ENCODE measurements at regions not wholly inside any gene's neighbourhood (a gene's known extent, or its start where the extent isn't known, plus 50 kb on each side); places are given as distances from the start of the nearest gene placed in this dataset.
"Not testable (repeated sequence)": the region's sequence is repeated elsewhere in the genome, so short reads cannot be mapped to it uniquely, and the experiment has no call there.

DNA sequence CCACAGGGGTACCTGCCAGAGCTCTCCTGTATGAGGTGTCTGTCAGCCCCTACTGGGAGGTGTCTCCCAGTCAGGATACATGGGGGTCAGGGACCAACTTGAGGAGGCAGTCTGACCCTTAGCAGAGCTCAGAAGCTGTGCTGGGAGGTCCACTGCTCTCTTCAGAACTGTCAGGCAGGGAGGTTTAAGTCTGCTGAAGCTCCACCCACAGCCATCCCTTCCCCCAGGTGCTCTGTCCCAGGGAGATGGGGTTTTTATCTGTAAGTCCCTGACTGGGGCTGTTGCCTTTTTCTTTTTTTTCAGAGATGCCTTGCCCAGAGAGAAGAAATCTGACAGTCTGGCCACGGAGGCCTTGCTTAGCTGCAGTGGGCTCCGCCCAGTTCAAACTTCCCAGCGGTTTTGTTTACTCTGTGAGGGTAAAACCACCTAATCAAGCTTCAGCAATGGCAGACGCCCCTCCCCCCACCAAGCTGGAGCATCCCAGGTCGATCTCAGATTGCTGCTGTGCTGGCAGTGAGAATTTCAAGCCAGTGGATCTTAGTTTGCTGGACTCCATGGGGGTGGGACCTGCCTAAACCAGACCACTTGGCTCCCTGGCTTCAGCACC, 118.5 kb upstream of the RADX start:
- DNase-seq (ENCODE audit: low read depth in 4 of 4, low spot score in 1 of 4) = not testable (repeated sequence)

DNA sequence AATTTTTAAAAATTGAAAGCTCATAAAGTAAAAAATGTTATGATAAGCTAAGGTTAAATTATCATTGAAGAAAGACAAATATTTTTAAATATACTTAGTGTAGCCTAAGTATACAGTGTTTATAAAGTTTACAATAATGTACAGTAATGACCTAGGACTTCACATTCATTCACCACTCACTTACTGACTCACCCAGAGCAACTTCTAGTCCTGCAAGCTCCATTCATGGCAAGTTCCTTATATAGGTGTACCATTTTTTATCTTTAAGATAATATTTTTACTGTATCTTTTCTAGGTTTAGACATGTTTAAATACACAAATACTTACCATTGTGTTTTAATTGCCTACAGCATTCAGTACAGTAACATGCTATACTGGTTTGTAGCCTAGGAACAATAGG, 112.3 kb upstream of the RADX start:
- no peak for DNase-seq (ENCODE audit: low read depth in 4 of 4, low spot score in 1 of 4)

DNA sequence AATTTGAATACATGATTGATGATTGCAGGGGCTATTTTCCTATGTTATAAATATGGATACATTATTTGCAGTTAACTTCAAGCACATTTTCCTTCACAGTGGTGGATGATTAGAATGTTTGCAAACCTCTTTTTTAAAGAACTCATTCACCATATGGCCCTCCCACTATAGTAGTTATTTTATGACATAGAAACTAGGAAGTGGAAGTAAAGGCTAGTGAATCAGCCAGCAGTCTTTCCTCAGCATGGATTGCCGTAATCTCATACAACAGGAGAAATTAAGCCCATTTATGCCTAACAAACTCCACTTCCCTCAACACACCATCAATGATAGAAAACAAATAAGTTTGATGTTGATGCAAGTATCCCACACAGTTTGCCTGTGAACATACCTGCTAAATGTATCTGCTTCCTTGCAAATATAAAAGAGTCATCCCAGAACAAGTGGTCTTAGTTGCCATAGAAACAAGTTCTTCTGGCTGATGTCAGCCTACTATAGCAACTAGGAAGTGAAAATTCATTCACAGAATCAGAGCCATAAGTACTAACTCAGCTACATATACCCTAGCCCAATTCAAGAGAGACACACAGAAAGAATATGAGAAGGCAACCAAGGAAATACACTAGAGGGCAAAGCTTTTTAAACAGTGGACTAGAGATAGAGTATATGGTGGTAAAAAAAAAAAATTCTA, 100.9 kb upstream of the RADX start:
- DNase-seq (ENCODE audit: low read depth in 4 of 4, low spot score in 1 of 4) = no peak

All from stimulated activated CD4-positive, alpha-beta T cell treated with anti-CD3 and anti-CD28 coated beads, Interleukin-1b, Interleukin-23, amount 100 ng/mL, for 24 hours (primary cell).